GM12875 (cell line): ENCODE measurements at regions not wholly inside any gene's neighbourhood (a gene's known extent, or its start where the extent isn't known, plus 50 kb on each side); places are given as distances from the start of the nearest gene placed in this dataset.

Experiments
- H3K4me3 ChIP-seq: one replicate; pipeline ENCODE4 v1.5.1; 2011; ENCODE audit warnings: low read depth, low read length, control low read depth
- CTCF ChIP-seq: IDR thresholded peaks from 2 replicates; pipeline ENCODE4 v1.5.1; 2011; ENCODE audit warnings: low read depth, mild to moderate bottlenecking, control low read depth, inconsistent platforms, low read length, moderate library complexity, borderline replicate concordance; ENCODE audit not compliant: insufficient read depth

GRCh38 chr7:125683156-125683555 is 753.5 kb upstream of the POT1 start:
- no peak overlapping the region for H3K4me3 ChIP-seq
- no peak for TF ChIP-seq CTCF

GRCh38 chr7:125681508-125681907 is 751.9 kb upstream of the POT1 start:
- no peak for TF ChIP-seq CTCF
- no peak overlapping the region for H3K4me3 ChIP-seq

GRCh38 chr7:125678771-125679170 is 749.1 kb upstream of the POT1 start:
- H3K4me3 ChIP-seq: no peak overlapping the region
- TF ChIP-seq CTCF: no peak

GRCh38 chr7:125675640-125676039 is 746.0 kb upstream of the POT1 start:
- no peak overlapping the region for H3K4me3 ChIP-seq
- no peak for TF ChIP-seq CTCF

GRCh38 chr7:125675169-125675568 is 745.5 kb upstream of the POT1 start:
- no peak for TF ChIP-seq CTCF
- no peak overlapping the region for H3K4me3 ChIP-seq

- TF ChIP-seq CTCF: peak; percentile 34; the same call in 1 of the 2 replicates
- no peak overlapping the region for H3K4me3 ChIP-seq
Observed at GRCh38 chr7:125670926-125671572, 741.4 kb upstream of the POT1 start.

GRCh38 chr7:125668321-125668993 is 738.8 kb upstream of the POT1 start:
- TF ChIP-seq CTCF: no peak
- no peak overlapping the region for H3K4me3 ChIP-seq
